ENCODE measurements at regions not wholly inside any gene's neighbourhood (a gene's known extent, or its start where the extent isn't known, plus 50 kb on each side); places are given as distances from the start of the nearest gene placed in this dataset.

DNA sequence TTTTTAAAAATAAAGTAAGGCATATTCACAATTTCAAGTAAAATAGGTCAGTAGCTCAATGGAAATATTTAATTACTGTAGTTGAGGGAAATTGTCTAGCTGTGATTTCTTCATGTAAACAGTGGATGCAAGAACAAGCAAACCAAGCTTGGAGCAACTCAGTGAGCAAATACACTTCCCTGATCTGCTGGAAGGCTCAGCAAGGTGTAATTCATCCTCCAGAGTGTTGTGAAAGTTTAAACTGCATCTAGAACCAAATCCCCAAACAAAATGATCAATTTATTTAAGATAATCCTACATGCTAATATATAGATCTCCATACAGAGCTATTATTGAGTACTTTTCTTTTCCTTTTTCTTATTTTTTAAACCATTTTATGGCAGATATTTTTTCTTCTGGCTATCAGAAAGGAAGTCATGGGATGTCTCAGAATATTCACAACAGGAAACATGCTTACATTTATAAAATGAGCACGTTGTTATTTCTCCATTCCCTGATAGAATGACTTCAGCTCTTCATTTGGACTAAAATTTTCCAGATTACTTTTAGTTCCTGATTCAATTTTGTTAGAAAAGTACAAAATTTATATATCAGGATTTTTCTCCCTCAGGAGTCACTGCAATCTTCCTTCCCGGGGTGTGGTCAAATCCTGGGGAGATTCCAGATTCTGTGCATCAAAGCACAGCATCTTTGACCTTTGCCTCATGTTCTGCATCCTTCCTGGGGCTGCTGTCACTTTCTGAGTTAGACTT lies 219.2 kb upstream of the ELL2 start:
- TF ChIP-seq EZH2 (IDR thresholded peaks at IDR 0.05; ENCODE audit: low read depth) (no peak), CTCF (conservative IDR thresholded peaks at IDR 0.05) (no peak)
- intact Hi-C loops (cut with micrococcal nuclease; ENCODE audit: unreplicated experiment): no loop called here
- no peaks in the 10 kb centered on the region for H3K9me2 ChIP-seq (ENCODE audit: insufficient read depth)
- no peak overlapping the region for H3K4me3 ChIP-seq
- no TSS peak for BruUV-seq (replicated peaks)
- H3K4me2 ChIP-seq: no peak overlapping the region
- no peak overlapping the region for H3K27ac ChIP-seq
- no peaks in the 10 kb centered on the region for H3K36me3 ChIP-seq (ENCODE audit: low read depth)
- peaks cover 30% of the 10 kb centered on the region for H3K4me1 ChIP-seq (replicated peaks; ENCODE audit: insufficient read depth)
- no peaks in the 10 kb centered on the region for H4K20me1 ChIP-seq (ENCODE audit: insufficient read depth)
- no peak for DNase-seq
- H3F3A ChIP-seq (ENCODE audit: insufficient read depth, low read depth): peaks cover 12% of the 10 kb centered on the region; the same call in 1 of the 2 replicates
- no peaks in the 10 kb centered on the region for H3K27me3 ChIP-seq (ENCODE audit: insufficient read depth, low read depth)
- CTCF ChIA-PET: interaction anchor here (0.6 kb wide), 1 partner anchor 9 kb away, joined by 3 read pairs; no protein-coding TSS in a partner anchor
- no peaks in the 10 kb centered on the region for H3K79me2 ChIP-seq (ENCODE audit: low read depth)
- POLR2A ChIA-PET (ENCODE audit: unreplicated experiment): no interaction called here
- H3K9me3 ChIP-seq (ENCODE audit: insufficient read depth, low read depth): peaks cover 5% of the 10 kb centered on the region; the same call in 1 of the 2 replicates
- H2AFZ ChIP-seq: no peak overlapping the region

DNA sequence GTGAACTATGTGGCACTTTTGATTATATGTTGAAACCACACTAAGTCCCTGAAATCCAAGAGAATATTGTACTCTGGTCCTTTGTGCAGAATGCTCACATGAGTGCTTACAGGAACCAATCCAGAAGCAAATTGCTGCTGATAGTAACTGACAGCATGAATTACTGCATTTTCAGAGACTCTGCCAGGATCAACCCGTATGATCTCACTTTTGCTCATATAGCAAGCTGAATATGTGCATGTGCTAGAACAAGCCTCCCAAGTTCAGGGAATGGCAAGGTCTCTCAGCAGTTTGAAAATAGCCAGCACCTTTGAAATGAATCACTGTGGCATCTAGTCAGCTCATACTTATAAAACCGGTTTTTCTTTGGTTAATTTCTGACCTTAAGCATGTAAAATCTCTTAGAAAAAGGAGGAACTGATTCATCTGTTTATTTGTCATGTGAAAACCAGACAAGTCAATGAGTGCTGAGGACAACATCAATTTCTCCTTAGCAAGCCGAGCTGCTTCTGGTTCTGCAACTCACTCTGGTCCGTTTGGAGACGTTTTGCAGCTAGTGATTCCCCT lies 215.7 kb upstream of the ELL2 start:
- Histone ChIP-seq H3K27me3 (ENCODE audit: insufficient read depth, low read depth) (no peaks in the 10 kb centered on the region), H2AFZ (peak overlapping the region; percentile 1; the same call in 1 of the 2 replicates), H3K27ac (peak overlapping the region; percentile 70), H3K9me3 (ENCODE audit: insufficient read depth, low read depth) (peaks cover 10% of the 10 kb centered on the region), H4K20me1 (ENCODE audit: insufficient read depth) (no peaks in the 10 kb centered on the region), H3K79me2 (ENCODE audit: low read depth) (no peaks in the 10 kb centered on the region), H3K36me3 (ENCODE audit: low read depth) (no peaks in the 10 kb centered on the region), H3K4me1 (replicated peaks; ENCODE audit: insufficient read depth) (peaks cover 30% of the 10 kb centered on the region), H3F3A (ENCODE audit: insufficient read depth, low read depth) (peaks cover 12% of the 10 kb centered on the region; the same call in 1 of the 2 replicates), H3K4me2 (peak overlapping the region; percentile 68), H3K9me2 (ENCODE audit: insufficient read depth) (no peaks in the 10 kb centered on the region), H3K4me3 (peak overlapping the region; percentile 19; the same call in 1 of the 2 replicates)
- DNase-seq: peak; percentile 41 to 97
- TF ChIP-seq EZH2 (IDR thresholded peaks at IDR 0.05; ENCODE audit: low read depth): no peak
- no peak for TF ChIP-seq CTCF (conservative IDR thresholded peaks at IDR 0.05)
- POLR2A ChIA-PET (ENCODE audit: unreplicated experiment): no interaction called here
- BruUV-seq (replicated peaks): no TSS peak
- CTCF ChIA-PET: no interaction called here
- intact Hi-C loops (cut with micrococcal nuclease; ENCODE audit: unreplicated experiment): loop anchor here (1.0 kb wide), 1 partner anchor 159 kb away; no protein-coding TSS in a partner anchor

DNA sequence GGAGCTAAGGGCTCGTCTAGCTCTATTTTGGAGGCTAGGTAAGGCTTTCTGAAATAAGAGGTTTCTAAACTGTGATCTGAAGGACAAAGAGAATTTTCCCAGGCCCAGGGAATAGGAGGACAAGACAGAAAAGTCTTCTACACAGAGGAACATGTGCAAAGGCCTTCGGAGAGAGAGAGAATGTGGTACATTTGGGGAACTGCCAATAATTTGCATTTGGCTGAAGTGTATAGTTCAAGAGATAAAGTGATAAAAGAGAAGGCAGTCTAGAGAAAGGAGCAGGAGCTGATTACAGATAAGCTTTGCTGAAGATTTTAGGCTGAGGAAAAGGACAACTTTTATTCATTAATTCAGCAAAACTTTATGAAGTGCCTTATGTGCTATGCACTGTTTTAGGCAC lies 214.4 kb upstream of the ELL2 start:
- Histone ChIP-seq H3K27me3 (ENCODE audit: insufficient read depth, low read depth) (no peaks in the 10 kb centered on the region), H3K4me3 (no peak overlapping the region), H3K36me3 (ENCODE audit: low read depth) (no peaks in the 10 kb centered on the region), H4K20me1 (ENCODE audit: insufficient read depth) (no peaks in the 10 kb centered on the region), H3K9me3 (ENCODE audit: insufficient read depth, low read depth) (peaks cover 10% of the 10 kb centered on the region), H3K4me1 (replicated peaks; ENCODE audit: insufficient read depth) (peaks cover 30% of the 10 kb centered on the region), H3K4me2 (peak overlapping the region; percentile 7; the same call in 1 of the 2 replicates), H3K27ac (peak overlapping the region; percentile 70), H2AFZ (no peak overlapping the region), H3K79me2 (ENCODE audit: low read depth) (no peaks in the 10 kb centered on the region), H3K9me2 (ENCODE audit: insufficient read depth) (no peaks in the 10 kb centered on the region), H3F3A (ENCODE audit: insufficient read depth, low read depth) (peaks cover 12% of the 10 kb centered on the region; the same call in 1 of the 2 replicates)
- ChIA-PET POLR2A (ENCODE audit: unreplicated experiment) (no interaction called here), CTCF (no interaction called here)
- intact Hi-C loops (cut with micrococcal nuclease; ENCODE audit: unreplicated experiment): no loop called here
- TF ChIP-seq EZH2 (IDR thresholded peaks at IDR 0.05; ENCODE audit: low read depth) (no peak), CTCF (conservative IDR thresholded peaks at IDR 0.05) (no peak)
- DNase-seq: no peak
- no TSS peak for BruUV-seq (replicated peaks)
